Activated CD4-positive, alpha-beta T cell treated with anti-CD3 and anti-CD28 coated beads, Interleukin-2, Interleukin-6, amounts not matched to agents 100 ng/mL and 50 ng/mL, durations not matched to agents 16 hours and 8 hours (primary cell): ENCODE measurements at regions not wholly inside any gene's neighbourhood (a gene's known extent, or its start where the extent isn't known, plus 50 kb on each side); places are given as distances from the start of the nearest gene placed in this dataset.
"Not testable (repeated sequence)": the region's sequence is repeated elsewhere in the genome, so short reads cannot be mapped to it uniquely, and the experiment has no call there.

Experiments
- DNase-seq: peaks from one replicate; pipeline ENCODE4 v3.0.0-alpha.2; 2020

DNA sequence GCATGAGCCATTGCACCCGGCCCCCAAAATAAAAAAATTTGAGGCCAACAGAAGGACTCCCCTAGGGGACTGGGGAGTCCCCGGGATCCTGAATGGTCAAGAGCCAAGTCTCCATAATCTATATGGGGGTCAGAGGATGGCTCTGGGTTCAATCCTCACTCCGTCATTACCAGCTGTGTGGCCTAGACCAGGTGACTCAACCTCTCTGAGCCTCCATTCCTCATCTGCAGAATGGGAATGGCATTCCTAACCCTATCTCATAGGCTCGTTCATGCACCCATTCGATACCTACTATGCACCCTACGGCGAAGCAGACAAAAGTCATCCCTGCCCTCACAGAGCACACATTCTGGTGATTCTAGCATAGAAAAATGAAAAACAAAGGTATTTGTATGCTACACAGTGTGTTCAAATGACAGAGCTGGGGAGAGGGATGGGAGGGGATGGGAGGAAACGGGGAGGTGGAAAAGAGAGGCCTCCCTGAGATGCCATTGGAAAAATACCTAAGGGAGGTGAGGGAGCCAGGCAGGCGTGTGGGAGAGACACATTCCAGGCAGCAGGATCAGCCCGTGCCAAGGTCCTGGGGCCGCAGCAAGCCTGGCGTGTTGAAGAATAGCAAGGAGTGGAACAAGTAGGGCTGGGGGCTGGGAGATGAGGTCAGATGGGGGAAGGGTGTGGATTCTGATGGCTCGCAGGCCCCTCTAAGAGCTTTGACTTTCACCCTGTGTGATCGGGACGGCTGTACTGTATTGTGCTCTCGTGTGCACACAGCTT, 71.2 kb downstream of the RMI2 start:
- DNase-seq, result no peak

DNA sequence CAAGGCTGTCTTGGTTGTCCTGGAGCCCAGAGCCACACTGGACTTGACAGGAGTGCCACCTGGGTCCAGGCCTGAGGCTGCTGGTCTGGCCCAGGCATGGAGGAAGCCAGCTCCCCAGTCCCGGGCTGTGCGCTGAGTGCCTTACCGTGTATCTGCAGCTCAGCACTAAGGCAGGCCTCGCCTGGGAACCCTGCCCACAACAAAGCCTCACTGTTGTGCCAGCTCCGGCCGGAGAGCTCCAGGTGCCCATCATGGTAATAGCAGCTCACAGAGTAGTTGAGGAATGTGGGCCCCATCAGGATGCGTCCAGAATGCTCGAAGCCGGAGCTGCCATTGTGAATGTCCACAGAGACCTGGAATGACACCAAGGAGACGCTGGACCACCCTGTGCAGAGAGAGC, 72.2 kb downstream of the RMI2 start:
- no peak for DNase-seq

DNA sequence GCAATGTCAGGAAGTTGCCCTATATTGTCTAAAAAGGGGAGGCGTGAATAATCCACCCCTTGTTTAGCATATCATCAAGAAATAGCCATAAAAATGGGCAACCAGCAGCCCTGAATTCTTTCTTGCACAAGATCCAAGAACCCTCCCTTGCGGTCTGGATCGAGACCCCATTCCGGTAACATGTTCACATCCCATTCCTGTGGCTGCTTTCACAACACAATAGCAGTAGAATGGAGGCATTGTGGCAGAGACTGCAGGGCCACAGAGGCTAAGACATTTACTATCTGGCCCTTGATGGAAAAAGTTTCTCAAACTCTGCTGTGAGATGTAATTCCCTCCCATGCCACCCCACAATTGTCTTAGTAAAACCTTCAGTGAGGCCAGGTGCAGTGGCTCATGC, 73.2 kb downstream of the RMI2 start:
- DNase-seq, result no peak

DNA sequence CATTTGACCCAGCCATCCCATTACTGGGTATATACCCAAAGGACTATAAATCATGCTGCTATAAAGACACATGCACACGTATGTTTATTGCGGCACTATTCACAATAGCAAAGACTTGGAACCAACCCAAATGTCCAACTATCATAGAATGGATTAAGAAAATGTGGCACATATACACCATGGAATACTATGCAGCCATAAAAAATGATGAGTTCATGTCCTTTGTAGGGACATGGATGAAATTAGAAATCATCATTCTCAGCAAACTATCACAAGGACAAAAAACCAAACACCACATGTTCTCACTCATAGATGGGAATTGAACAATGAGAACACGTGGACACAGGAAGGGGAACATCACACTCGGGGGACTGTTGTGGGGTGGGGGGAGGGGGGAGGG, 74.8 kb downstream of the RMI2 start:
- not testable (repeated sequence) for DNase-seq

DNA sequence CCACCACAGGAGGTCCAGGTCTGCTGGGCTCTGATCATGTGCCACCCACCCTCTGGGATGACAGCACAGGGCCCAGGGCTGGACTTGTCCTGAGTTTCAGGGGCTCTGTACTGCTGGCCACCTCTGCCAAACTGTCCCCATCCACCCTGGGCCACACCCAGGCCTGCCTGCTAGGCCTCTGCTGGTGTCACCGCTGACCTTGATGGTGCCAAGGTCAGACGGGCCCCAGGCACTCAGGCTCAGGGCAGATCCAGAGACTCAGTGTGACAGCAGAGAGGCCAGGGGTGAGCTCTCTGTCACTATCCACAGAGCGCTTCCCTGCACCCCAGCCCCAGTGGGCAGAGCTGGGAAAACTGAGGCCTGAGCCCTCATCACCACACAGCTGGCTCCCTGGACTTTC, 75.6 kb downstream of the RMI2 start:
- DNase-seq, result no peak

DNA sequence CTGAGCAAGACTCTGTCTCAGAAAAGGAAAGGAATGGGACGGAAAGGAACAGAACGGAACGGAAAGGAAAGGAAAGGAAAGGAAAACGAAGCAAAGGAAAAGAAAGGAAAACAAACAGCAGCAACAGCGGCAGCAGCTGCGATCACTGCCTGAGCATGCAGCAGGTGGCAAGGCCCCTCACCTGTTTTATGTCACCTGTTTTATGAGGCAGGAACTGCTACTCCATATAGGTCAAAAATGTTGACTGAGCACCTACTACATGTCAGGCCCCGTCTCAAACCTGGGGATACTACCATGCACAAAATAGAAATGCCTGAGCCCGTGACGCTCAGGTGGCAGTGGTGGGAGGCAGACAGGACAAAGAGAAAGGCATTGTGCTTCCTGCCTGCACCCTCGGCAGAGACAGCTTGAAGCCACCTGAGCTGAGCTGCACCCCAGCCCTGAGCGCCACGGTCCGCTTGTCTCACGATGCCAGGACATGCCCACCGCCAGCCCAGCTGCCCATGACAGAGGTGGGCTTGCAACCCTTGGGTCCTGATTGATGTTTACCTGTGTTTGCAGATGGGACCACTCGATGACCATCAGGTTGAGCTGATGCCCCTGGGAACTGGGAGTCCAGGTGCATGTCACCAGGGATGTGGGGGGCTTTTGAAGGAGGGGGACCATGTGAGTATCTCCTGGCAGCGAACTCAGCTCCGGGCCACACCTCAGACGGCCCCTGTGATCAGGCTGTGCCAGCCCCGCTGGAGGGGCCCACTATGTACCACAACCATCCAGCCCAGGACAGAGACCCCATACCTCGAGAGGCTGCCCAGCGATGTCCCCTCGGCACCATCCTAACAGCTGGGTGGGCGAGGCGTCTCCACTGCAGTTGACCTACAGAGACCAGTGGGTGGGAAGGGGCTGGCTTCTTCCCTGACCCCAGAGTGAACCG, 77.4 kb downstream of the RMI2 start:
- DNase-seq, result no peak

DNA sequence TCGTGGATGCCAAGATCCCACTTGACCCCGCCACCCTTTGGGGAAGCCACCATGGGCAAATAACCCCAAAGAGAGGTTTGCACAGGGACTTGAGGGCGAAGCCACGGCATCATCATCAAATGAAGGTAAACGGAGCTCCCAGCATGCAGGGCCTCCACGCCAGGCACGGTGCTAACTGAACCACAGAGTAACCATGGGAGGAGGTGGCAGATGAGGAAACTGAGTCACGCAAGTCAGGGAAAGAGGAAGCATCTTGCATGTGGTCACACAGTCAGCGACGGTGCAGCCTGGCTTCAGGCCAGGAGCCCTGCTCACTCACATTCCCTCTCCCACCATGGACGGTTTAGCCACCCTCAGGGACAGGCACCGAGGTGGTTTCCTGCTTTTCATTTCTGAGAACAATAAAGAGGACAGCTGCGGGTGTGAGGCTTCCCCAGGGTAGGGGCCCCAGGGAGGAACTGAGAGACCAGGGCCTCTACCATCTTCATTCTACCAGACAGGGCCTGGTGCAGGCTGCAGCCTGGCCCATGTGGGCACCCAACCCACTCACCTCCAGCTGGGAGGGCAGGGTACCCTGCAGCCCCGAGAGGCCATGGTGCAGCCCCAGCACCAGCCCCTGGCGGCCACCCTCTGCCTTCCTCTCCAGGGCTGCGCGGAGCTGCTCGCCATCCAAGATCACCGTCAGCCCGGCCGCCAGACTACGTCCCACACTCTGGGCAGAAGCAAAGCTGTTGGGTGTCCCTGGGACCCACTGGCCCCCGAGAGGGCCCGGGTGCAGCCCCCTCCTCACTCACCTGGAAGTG, 78.3 kb downstream of the RMI2 start:
- DNase-seq, result no peak

DNA sequence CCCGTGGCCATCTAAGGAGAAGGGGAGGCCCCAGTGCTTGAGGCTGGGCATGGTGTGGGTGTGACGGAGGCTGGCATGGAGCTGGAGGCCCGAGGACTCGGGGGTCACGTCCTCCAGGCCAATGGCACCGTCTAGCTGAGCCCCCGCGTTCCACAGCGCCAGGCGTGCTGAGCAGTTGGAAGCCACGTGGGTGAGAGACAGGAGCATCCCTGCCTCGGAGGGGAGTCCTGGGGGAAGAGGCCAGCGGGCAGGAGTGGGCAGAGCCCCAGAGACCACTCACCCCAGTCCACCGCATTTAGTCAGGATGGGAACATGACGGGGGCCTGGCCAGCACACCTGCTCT, 78.8 kb downstream of the RMI2 start:
- no peak for DNase-seq

DNA sequence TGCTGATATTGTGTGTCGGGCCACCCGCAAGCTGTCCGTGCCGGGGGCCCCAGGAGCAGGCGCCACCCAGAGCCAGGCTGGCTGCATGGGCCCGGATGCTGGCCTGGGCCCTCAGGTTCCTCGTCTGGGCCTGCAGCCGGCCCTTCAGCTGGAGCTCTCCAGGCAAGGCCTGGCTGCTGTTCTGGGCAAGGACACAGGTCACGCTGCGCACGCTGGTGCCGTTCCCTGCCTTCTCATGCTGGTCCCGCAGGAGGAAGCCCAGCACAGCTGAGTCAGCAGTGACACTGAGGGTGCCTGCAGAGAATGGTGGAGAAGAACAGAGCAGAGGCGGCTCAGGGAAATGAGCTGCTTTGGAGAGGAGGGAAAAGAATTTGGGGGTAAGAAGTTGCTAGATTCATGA, 79.9 kb downstream of the RMI2 start:
- no peak for DNase-seq

DNA sequence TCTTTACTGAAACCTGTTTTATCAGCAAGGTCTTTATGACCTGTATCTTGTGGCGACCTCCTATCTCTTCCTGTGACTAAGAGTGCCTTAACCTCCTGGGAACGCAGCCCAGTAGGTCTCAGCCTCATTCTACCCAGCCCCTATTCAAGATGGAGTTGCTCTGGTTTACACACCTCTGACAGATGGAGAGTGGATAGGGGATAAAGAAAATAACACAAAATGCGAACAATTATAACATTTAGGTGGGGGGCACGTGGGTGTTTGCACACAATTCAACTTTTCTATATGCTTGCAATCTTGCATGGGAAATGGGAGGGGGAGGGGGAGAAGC, 83.3 kb downstream of the RMI2 start:
- no peak for DNase-seq

DNA sequence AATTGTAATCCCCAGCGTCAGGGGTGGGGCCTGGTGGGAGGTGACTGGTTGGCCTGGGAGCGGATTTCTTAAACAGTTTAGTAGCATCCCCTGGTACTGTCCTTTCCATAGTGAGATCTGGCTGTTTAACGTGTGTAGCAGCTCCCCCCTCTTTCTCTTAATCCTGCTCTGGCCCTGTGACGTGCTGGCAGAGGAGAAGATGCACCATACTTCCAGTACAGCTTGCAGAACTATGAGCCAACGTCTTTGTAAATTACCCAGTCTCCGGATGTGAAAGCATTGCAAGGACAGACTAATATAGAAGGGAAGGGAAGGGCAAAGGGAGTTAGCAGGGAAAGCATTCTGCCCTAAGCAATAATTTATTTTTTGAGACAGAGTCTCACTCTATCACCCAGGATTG, 83.9 kb downstream of the RMI2 start:
- DNase-seq, result no peak

DNA sequence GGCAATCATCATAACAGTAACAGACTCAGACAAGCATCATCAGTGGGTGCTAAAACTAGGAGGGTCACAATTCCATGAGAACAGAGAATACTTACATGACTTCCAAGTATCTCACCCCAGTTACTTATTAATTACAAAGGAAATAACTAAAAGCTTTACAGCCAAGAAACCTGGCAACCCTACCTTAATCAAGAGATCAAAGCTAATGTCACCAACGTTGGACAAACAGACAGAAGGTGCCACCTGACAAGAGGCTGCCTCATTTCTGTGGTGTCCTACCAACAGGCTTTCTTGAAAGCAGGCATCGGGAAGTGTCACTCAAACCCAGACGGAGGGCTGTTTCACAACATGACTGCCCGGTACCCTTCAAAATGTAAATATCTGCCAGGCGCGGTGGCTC, 84.6 kb downstream of the RMI2 start:
- DNase-seq, result no peak

DNA sequence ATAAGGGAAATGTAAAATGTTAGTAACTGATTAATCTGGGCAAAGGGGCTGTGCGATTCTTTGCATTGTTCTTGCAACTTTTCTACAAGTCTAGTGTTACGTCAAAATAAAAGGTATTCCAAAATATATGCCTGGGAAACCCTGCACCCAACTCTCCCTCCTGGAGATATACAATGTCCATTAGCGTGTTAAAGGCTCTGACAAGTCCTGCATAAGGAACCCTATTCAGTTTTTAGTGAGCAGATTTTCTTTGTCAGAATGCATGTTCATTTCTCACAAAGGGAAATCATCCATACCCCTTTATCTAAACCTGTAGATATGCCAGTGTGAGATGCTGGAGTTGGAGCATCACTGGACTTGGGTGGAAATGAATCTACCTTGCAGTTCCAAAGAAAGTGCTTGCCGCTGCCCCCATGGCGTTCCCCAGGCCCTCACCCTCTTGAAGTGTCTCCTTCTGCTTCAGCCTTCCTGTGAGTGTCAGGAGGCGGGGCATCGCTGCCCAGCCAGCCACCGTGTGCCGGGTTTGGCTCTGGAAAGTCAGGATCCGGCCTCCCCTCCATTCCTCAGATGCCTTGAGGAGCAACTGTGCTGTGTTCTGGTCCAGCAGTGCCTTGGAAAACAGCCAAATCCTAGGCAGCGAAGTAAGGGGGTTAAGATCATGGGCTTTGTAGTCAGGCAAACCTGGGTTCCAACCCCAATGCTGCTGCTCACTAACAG, 85.5 kb downstream of the RMI2 start:
- DNase-seq, result no peak

DNA sequence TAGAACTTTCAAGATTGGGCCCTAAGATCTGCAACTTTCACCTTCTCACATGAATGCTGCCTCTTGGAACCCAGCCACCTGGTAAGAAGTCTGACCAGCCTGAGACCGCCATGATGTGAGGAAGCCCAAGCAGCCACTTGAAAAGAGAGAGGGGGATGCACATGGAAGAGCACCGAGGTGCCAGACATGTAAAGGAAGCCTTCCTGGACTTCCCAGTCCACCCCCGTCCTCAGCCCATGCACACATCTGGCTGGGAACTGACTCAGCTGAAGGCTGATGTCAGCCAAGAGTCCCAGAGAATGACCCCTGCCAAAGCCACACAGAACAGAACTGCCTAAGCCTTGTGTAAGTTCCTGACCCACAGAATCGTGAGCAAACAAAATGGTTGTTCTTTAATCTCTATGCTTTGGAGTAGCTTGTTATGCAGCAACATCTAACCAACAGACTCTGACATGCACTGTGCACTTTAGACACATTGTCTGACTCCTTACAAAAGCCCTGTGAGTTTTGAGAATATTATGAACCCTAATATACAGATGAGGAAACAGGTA, 86.7 kb downstream of the RMI2 start:
- DNase-seq, result no peak

DNA sequence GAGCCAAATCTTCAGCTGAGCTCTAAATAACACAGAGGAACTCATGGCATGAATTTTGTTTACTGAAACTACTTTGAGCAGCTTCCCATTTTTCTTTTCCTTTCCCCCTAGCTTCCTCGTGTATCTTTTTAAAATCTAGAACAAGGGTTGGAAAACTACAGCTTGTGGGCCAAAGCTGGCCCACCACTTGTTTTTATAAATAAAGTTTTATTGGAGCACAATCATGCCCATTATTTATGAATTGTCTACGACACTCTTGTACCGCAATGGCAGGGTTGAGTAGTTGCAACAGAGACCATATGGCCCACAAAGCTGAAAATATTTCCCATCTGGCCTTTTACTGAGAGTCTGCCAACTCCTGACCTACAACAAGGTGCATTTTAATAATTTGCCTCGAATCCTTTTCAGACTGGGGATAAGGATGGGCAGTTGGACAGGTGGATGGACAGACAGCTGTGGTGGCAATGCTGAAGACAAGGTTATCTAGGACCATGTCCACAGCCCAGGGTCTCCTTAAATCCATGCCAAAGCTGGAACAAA, 87.7 kb downstream of the RMI2 start:
- DNase-seq, result no peak

DNA sequence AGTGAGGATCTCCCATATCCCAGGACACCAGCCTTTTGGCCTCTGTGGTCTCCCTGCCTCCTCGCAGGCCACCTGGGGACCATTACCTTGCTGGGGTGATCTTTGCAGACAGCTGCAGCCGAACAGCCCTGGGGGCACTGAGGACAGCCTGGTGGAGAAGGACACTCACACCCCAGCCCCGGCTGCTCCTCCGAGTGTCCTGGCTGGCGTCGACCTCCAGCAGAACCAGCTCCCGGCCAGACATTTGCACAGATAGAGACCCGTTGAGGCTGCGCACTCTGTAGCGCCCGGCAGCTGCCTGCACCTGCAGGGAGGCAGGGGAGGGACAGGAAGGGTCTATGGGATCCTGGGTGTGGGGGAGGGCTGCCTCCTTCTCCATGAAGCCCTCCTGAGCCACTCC, 90.3 kb downstream of the RMI2 start:
- no peak for DNase-seq

DNA sequence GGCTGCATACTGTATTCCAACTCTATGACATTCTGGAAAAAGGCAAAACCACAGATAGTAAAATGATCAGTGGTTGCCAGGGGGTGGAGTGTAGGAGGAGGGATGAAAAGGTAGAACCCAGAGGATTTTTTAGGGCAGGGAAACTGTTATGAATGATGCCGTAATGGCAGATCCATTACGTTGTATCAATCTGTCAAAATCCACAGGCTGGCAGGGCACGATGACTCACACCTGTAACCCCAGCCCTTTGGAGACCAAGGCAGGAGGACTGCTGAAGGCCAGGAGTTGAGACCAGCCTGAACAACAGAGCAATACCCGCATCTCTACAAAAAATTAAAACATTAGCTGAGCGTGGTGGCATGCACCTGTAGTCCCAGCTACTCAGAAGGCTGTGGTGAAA, 91.8 kb downstream of the RMI2 start:
- DNase-seq, result no peak

DNA sequence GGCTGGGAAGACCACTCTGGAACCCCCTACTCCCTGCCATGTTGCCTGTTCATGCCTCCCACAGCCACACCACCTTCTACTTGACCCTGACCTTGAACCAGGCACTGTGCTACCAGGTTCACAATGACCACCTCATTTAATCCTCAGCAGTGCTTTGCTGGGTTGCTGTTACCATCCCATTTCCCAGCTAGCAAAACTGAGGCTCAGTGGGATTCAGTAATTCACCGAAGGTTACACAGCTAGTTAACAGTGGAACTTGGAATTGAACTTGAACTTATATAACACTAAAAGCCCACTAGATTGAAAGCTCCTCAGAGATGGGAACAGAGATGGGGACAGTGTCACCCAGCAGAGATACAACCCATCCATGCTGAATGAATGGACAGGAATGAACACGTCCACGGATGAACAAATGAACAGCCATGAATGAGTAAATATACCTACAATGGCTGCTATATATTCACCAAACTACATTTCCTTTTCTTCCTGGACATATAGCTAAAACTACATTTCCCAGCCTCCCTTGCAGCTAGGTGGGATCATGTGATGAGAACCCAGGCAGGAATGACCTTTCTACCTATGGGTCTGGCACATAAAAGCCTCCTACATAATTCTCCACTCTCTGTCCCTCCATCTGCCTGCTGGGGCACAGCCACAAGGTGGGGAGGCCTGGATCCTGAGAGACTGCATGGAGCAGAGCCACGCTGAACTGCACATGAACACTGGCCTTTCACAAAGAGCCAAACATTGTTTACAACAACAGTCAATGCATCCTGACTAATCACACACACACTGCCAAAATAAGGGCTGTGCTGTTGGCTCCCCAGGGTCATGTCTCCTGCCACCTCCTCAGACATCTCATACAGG, 94.8 kb downstream of the RMI2 start:
- no peak for DNase-seq

DNA sequence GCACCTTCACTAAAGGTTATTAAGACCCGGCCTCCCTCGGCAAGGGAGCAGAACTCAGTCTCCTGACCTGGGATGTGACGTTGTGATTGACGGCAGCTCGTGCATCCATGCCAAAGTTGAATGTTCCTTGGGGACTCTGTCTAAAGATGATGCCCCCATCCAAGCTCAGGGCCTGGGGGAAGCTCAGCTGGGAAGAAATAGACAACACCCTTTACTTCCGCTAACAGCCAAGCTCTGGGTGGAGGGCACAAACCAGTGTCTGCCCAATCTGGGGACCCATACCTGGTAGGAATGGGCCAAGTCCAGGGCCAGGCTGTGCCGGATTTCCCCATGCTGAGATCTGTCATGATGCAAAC, 95.4 kb downstream of the RMI2 start:
- no peak for DNase-seq

DNA sequence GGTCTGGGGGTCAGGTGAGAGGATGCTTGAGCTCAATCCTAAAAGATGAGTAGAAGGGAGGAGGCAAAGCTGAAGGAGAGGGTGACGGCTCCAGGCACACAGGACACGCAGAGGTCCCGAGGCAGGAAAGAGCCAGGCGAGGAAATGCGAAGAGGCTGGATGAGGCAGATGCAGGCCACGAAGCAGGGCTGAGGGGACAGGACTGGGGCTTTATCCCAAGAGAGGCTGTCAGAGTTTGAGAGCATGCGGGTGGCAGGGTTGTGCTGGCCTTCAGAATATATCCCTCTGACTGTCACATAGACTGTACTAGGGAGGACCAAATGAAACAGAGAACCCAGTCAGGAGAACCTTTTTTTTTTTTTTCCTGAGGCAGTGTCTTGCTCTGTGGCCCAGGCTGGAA, 100.2 kb downstream of the RMI2 start:
- no peak for DNase-seq

DNA sequence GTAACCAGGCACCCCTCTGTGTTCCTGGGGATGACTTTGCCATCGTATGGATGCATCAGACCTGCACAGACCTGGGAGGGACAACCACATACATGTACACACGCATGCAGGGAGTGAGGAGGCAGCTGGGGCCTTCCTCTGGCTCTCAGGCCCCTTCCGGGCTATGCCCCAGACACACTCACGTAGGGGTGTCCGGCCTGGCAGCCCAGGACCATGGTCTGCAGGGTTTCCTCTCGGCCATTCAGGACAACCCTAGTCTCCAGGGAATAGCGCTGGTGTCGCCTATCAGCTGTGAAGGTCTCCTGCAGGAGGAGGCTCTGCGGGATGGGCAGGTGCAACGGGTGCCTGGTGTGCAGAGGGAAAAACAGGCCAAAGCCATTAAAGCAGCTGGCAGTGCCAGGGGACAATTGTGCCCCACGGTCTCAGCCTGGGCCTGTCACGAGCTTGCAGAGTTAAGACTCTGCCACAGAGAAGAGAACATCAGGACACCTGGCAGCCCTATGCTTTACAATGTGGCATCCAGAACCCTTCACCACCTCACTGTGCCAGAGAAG, 101.4 kb downstream of the RMI2 start:
- no peak for DNase-seq
